Erythroblast (primary cell): ENCODE measurements at regions not wholly inside any gene's neighbourhood (a gene's known extent, or its start where the extent isn't known, plus 50 kb on each side); places are given as distances from the start of the nearest gene placed in this dataset.

Experiments
- GATA1 ChIP-seq: IDR thresholded peaks from 2 replicates; pipeline ENCODE4 v1.6.1; 2011; ENCODE audit warnings: low read depth, mild to moderate bottlenecking, control low read depth, low read length, moderate library complexity
- POLR2A ChIP-seq: IDR thresholded peaks from 2 replicates; pipeline ENCODE4 v1.6.1; 2011; ENCODE audit warnings: mild to moderate bottlenecking, low read length

DNA sequence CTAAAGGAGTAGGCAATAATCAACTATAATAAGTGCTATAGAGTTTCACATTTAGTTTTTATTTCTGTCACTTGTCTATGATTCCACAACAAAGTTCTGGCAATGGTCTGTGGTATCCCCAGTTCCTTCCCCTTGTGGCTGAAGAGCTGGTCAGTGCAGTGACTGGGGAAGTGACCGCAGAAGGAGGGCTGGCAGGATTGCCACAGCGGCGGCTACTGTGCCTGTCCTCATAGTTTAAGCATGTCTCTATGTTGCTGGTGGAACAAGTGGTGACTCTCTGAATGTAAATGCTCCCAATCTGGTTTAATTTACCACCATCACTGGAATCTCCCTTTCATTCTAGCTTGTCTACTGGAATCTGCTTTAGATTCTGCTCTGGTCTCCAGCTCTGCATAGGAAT lies 170.6 kb upstream of the GK2 start:
- no peak for TF ChIP-seq POLR2A
- no peak for TF ChIP-seq GATA1
